ENCODE measurements at regions not wholly inside any gene's neighbourhood (a gene's known extent, or its start where the extent isn't known, plus 50 kb on each side); places are given as distances from the start of the nearest gene placed in this dataset.

DNA sequence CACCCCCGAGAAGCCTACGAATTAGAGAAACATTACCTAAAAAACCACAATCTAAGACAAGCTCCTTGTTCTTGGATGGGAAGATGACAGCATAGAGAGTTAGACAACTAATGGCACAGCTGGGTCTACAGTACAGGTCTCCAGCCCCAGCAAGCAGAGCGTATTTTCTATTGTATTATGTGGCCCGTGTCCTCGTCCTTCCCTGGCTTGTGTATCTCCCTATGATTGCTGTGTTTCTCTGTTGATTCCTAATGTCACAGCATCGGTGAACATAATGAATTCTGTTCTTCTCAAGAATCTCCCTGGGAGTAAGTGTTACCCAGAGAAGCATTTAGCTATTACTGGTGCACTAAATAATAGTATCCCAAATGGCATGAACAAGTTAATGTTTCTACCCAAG is 66.8 kb upstream of the CEP78 start:
- TF ChIP-seq SUZ12 (IDR thresholded peaks at IDR 0.05) (no peak), LEF1 (IDR thresholded peaks at IDR 0.05; ENCODE audit: borderline replicate concordance) (no peak), ARNT (IDR thresholded peaks at IDR 0.05) (no peak), SP1 (IDR thresholded peaks at IDR 0.05) (no peak), FOXM1 (IDR thresholded peaks at IDR 0.05; ENCODE audit: borderline replicate concordance) (no peak), BHLHE40 (IDR thresholded peaks at IDR 0.05; ENCODE audit: borderline replicate concordance) (no peak), FOXA1 (IDR thresholded peaks at IDR 0.05) (no peak), ZNF384 (IDR thresholded peaks at IDR 0.05) (no peak), ELF4 (IDR thresholded peaks at IDR 0.05) (no peak), L3MBTL2 (conservative IDR thresholded peaks at IDR 0.05) (no peak), TARDBP (IDR thresholded peaks at IDR 0.05) (no peak), HDGF (IDR thresholded peaks at IDR 0.05; ENCODE audit: borderline replicate concordance) (no peak)

Data from HEK293T (cell line).